Keratinocyte (primary cell): ENCODE measurements at regions not wholly inside any gene's neighbourhood (a gene's known extent, or its start where the extent isn't known, plus 50 kb on each side); places are given as distances from the start of the nearest gene placed in this dataset.

ENCODE experiments used
- DNase-seq: peaks from one replicate; pipeline ENCODE4 v3.0.0-alpha.2; 2011; ENCODE audit warnings: low read depth, missing footprints, low spot score
- FAIRE-seq: peaks from 2 replicates; lab custom pipeline; 2011; peaks lifted over from hg19 to GRCh38; lab: Jason Lieb, UNC
- H2AFZ ChIP-seq: 2 replicates; pipeline ENCODE4 v1.6.0; 2012; ENCODE audit warnings: low read length, control low read depth, inconsistent platforms; ENCODE audit not compliant: control insufficient read depth
- H3K27ac ChIP-seq: 2 replicates; pipeline ENCODE4 v1.5.1; 2011; ENCODE audit warnings: low read length; ENCODE audit not compliant: control insufficient read depth, insufficient read depth
- H3K27me3 ChIP-seq: 3 replicates; pipeline ENCODE4 v1.6.0; 2011; ENCODE audit warnings: low read length; ENCODE audit not compliant: control insufficient read depth, insufficient read depth; ENCODE audit errors: extremely low read depth
- H3K36me3 ChIP-seq, 2 experiments: 2 replicates in 1 of 2; 3 replicates in 1 of 2; pipeline ENCODE4 v1.5.1; 2011; ENCODE audit warnings: low read length in 2 of 2, mild to moderate bottlenecking in 1 of 2; ENCODE audit not compliant: control insufficient read depth in 2 of 2, insufficient read depth in 2 of 2; ENCODE audit errors: extremely low read depth in 1 of 2
- H3K4me1 ChIP-seq: 3 replicates; pipeline ENCODE4 v1.5.1; 2011; ENCODE audit warnings: low read length; ENCODE audit not compliant: control insufficient read depth, insufficient read depth; ENCODE audit errors: extremely low read depth
- H3K4me2 ChIP-seq: 3 replicates; pipeline ENCODE4 v1.6.0; 2011; ENCODE audit warnings: low read depth, low read length; ENCODE audit not compliant: control insufficient read depth, insufficient read depth; ENCODE audit errors: extremely low read depth
- H3K4me3 ChIP-seq, 3 experiments: fragments of 200-600 bp in 1 of 3; sonication (generic) in 1 of 3; 2 replicates in 2 of 3; 3 replicates in 1 of 3; pipeline ENCODE4 v1.5.1; 2011 to 2016; ENCODE audit warnings: low read length in 3 of 3, mild to moderate bottlenecking in 3 of 3, control low read depth in 2 of 3, inconsistent platforms in 1 of 3, low read depth in 1 of 3, mixed read lengths in 1 of 3, mixed run types in 1 of 3, moderate library complexity in 1 of 3; ENCODE audit not compliant: control insufficient read depth in 2 of 3, insufficient read depth in 2 of 3; ENCODE audit errors: extremely low read depth in 1 of 3
- H3K79me2 ChIP-seq: 2 replicates; pipeline ENCODE4 v1.6.0; 2012; ENCODE audit warnings: low read length; ENCODE audit not compliant: control insufficient read depth, insufficient read depth
- H3K9ac ChIP-seq: 3 replicates; pipeline ENCODE4 v1.6.0; 2011; ENCODE audit warnings: low read length; ENCODE audit not compliant: control insufficient read depth, insufficient read depth; ENCODE audit errors: extremely low read depth
- H3K9me1 ChIP-seq: 3 replicates; pipeline ENCODE4 v1.6.0; 2011; ENCODE audit warnings: low read length; ENCODE audit not compliant: control insufficient read depth, insufficient read depth; ENCODE audit errors: extremely low read depth
- H3K9me3 ChIP-seq: 2 replicates; pipeline ENCODE4 v1.5.1; 2012; ENCODE audit warnings: low read depth, low read length; ENCODE audit not compliant: control insufficient read depth
- H4K20me1 ChIP-seq: 3 replicates; pipeline ENCODE4 v1.6.0; 2011; ENCODE audit warnings: low read length; ENCODE audit not compliant: control insufficient read depth, insufficient read depth; ENCODE audit errors: extremely low read depth
- EZH2 ChIP-seq: IDR thresholded peaks from one replicate; pipeline ENCODE4 v1.6.1; 2012; ENCODE audit warnings: inconsistent platforms, mild to moderate bottlenecking, low read length, moderate library complexity
- dilution Hi-C: fragments of 300-500 bp; cut with MboI; formaldehyde crosslinking; loops from one replicate; pipeline ENCODE4 v1.7.0; 2020; ENCODE audit warnings: low sequenced_read_pairs; ENCODE audit not compliant: extremely low pct_ligation_motif_present
- TF ChIP-seq, protein P1 (sequence below), 3 experiments: IDR thresholded peaks in 1 of 3; conservative IDR thresholded peaks in 1 of 3; optimal IDR thresholded peaks in 1 of 3; 2 replicates in 2 of 3; 3 replicates in 1 of 3; pipeline versions ENCODE3 to v1.5.1; 2011; ENCODE audit warnings: low read length in 3 of 3, mild to moderate bottlenecking in 3 of 3, moderate library complexity in 2 of 3, control low read depth in 1 of 3, inconsistent platforms in 1 of 3; ENCODE audit not compliant: insufficient read depth in 2 of 3; ENCODE audit errors: extremely low read depth in 1 of 3

DNA sequence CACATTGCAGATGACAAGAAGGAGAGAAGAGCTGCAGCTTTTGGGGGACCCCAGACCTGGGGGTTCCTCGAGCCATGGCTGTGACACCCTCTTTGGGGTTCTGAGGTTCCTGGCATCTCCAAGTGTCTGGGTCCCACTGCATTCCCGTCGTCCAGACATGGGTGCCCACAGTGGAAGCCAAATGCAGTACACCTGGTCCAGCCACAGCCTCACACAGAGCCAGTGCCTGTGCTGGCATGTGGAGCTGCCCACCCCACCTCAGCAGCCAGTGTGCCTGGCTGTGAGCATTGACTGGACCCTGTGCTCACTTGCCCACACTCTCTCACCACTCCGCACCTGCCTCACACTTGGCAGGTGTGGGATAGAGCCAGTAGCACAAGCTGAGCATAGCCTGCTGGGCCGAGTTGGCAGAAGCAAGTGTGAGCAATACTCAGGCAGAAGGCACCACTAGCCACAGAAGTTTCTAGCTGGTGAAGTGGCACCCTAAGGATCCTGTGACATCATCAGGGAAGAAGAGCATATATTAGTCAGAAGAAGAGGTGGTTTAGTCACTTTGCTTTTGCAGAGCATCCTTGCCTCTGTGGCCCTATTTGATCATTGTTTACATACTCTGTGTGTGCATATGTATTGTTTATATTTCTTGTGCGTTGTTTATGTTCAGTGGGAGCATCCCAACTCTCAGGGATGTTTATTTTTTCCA is 65.0 kb upstream of the MAGEB2 start:
- H3K4me1 ChIP-seq: no peaks in the 10 kb centered on the region
- H3K4me3 ChIP-seq: no peak overlapping the region
- no peaks in the 10 kb centered on the region for H4K20me1 ChIP-seq
- FAIRE-seq (no peak), DNase-seq (no peak)
- H3K9ac ChIP-seq: no peak overlapping the region
- TF ChIP-seq, protein P1, sequence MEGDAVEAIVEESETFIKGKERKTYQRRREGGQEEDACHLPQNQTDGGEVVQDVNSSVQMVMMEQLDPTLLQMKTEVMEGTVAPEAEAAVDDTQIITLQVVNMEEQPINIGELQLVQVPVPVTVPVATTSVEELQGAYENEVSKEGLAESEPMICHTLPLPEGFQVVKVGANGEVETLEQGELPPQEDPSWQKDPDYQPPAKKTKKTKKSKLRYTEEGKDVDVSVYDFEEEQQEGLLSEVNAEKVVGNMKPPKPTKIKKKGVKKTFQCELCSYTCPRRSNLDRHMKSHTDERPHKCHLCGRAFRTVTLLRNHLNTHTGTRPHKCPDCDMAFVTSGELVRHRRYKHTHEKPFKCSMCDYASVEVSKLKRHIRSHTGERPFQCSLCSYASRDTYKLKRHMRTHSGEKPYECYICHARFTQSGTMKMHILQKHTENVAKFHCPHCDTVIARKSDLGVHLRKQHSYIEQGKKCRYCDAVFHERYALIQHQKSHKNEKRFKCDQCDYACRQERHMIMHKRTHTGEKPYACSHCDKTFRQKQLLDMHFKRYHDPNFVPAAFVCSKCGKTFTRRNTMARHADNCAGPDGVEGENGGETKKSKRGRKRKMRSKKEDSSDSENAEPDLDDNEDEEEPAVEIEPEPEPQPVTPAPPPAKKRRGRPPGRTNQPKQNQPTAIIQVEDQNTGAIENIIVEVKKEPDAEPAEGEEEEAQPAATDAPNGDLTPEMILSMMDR (optimal IDR thresholded peaks at IDR 0.05 in 1 of 3, IDR thresholded peaks at IDR 0.05 in 1 of 3, conservative IDR thresholded peaks at IDR 0.05 in 1 of 3; ENCODE audit: extremely low read depth in 1 of 3, insufficient read depth in 2 of 3, low read length in 3 of 3): no peak
- H3K36me3 ChIP-seq: no peaks in the 10 kb centered on the region
- H3K27me3 ChIP-seq: no peaks in the 10 kb centered on the region
- dilution Hi-C loops: no loop called here
- peaks cover 2% of the 10 kb centered on the region for H3K9me3 ChIP-seq
- no peaks in the 10 kb centered on the region for H3K79me2 ChIP-seq
- no peak overlapping the region for H3K4me2 ChIP-seq
- no peak overlapping the region for H3K27ac ChIP-seq
- no peaks in the 10 kb centered on the region for H3K9me1 ChIP-seq
- no peak overlapping the region for H2AFZ ChIP-seq

DNA sequence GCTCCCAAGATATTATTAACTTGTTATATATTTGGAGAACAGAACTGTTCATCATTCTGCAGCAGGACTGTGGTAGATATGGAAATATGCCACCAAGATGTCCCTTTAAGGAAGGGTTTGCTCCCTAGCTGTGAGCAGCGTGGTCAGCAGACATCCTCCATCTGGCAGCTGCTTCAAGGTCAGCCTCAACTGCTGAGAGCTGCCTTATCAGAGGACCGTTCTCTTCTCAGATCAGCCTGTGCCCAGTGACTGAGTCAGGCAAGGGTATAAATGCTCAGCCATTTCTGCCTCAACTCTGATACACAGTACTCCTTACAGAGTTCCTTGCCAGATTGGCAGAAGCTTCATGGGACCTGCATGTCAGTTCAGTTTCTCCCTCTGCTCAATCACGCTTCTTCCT is 63.4 kb upstream of the MAGEB2 start:
- Histone ChIP-seq H3K36me3 (no peaks in the 10 kb centered on the region), H3K9me1 (no peaks in the 10 kb centered on the region), H2AFZ (no peak overlapping the region), H3K9ac (no peak overlapping the region), H3K27ac (no peak overlapping the region), H3K4me2 (no peak overlapping the region), H3K4me3 (no peak overlapping the region), H3K27me3 (no peaks in the 10 kb centered on the region), H3K4me1 (no peaks in the 10 kb centered on the region), H4K20me1 (no peaks in the 10 kb centered on the region), H3K79me2 (no peaks in the 10 kb centered on the region), H3K9me3 (peaks cover 2% of the 10 kb centered on the region)
- dilution Hi-C loops: no loop called here
- no peak for DNase-seq
- TF ChIP-seq, protein P1 (optimal IDR thresholded peaks at IDR 0.05 in 1 of 3, IDR thresholded peaks at IDR 0.05 in 1 of 3, conservative IDR thresholded peaks at IDR 0.05 in 1 of 3; ENCODE audit: extremely low read depth in 1 of 3, insufficient read depth in 2 of 3, low read length in 3 of 3): no peak
- no peak for TF ChIP-seq EZH2
- FAIRE-seq: no peak
